H1 (cell line): ENCODE measurements at regions not wholly inside any gene's neighbourhood (a gene's known extent, or its start where the extent isn't known, plus 50 kb on each side); places are given as distances from the start of the nearest gene placed in this dataset.

Experiments used
- CHD7 ChIP-seq: fragments of 300-600 bp; sonication (generic); IDR thresholded peaks from 2 replicates; pipeline ENCODE4 v1.7.1; 2012; ENCODE audit warnings: low read length, moderate library complexity, mild to moderate bottlenecking, inconsistent platforms; ENCODE audit not compliant: insufficient replicate concordance
- PHF8 ChIP-seq: fragments of 200-600 bp; sonication (generic); conservative IDR thresholded peaks from 2 replicates; pipeline ENCODE4 v1.7.1; 2012; ENCODE audit warnings: low read depth, mild to moderate bottlenecking, inconsistent platforms, low read length, moderate library complexity
- RBBP5 ChIP-seq: IDR thresholded peaks from 2 replicates; pipeline ENCODE4 v1.7.1; 2012; ENCODE audit warnings: low read depth, mild to moderate bottlenecking, inconsistent platforms, low read length, moderate library complexity, borderline replicate concordance
- RXRA ChIP-seq: IDR thresholded peaks from 2 replicates; pipeline ENCODE4 v1.6.1; 2011; ENCODE audit warnings: low read depth, mild to moderate bottlenecking, low read length, moderate library complexity; ENCODE audit not compliant: insufficient read depth
- TAF1 ChIP-seq: IDR thresholded peaks from 2 replicates; pipeline ENCODE4 v1.6.1; 2011; ENCODE audit warnings: mild to moderate bottlenecking, low read depth, low read length

DNA sequence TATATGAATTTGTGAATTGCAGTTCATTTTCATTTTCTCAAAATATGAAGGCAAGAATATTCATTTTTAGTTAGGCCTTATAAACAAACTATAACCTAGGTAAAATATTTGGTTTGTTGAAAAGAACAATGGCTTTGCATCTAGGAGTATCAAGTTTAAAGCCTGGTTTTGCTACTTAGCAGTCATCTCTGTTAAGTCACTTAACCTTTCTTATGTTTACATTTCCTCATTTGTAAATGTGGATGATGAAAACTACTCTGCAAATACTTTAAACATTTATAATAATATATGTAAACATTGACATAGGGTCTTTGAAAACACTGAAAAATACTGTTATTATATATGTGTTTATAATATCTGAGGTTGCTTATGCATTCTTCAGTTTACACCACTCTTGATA, 135.5 kb downstream of the CENPW start (continued):
- TF ChIP-seq PHF8 (no peak), RXRA (no peak), CHD7 (no peak), TAF1 (no peak), RBBP5 (no peak)
